B cell (primary cell): ENCODE measurements at regions not wholly inside any gene's neighbourhood (a gene's known extent, or its start where the extent isn't known, plus 50 kb on each side); places are given as distances from the start of the nearest gene placed in this dataset.

ENCODE experiments used
- ATAC-seq: fragments of 200-7000 bp; cut with Tn5 transposase; one replicate; pipeline ENCODE4 v1.10.0; 2021; ENCODE audit warnings: low read depth, mild to moderate bottlenecking, moderate number of reproducible peaks, moderate library complexity
- CTCF ChIA-PET: fragments of 350-600 bp; sonication (Branson Sonifier 250); formaldehyde crosslinking; loops from one replicate; lab custom pipeline; 2021; ENCODE audit warnings: antibody characterized with exemption, inconsistent platforms; lab: Charles Lee
- POLR2A ChIA-PET: fragments of 350-600 bp; sonication (Branson Sonifier 250); formaldehyde crosslinking; loops from one replicate; lab custom pipeline; 2021; ENCODE audit warnings: antibody characterized with exemption; lab: Charles Lee
- DNase-seq: peaks from one replicate; pipeline ENCODE4 v3.0.0; 2013
- H2AFZ ChIP-seq: 2 replicates; pipeline ENCODE4 v1.6.1; 2012; ENCODE audit warnings: mild to moderate bottlenecking, low read depth, low read length; ENCODE audit not compliant: insufficient read depth, poor library complexity, severe bottlenecking
- H3K27ac ChIP-seq, 2 donors: 1 replicate in 1 of 2; 2 replicates in 1 of 2; pipeline ENCODE4 v1.5.1; 2012 to 2013; ENCODE audit warnings: low read length in 2 of 2, mild to moderate bottlenecking in 2 of 2, moderate library complexity in 1 of 2
- H3K27me3 ChIP-seq, 4 experiments: fragments of 200-600 bp in 1 of 4; sonication (generic) in 1 of 4; replicated peaks in 1 of 4; 1 replicate in 2 of 4; 2 replicates in 2 of 4; pipeline versions ENCODE4 v1.6.1 to v1.7.0; 2013 to 2016; ENCODE audit warnings: low read length in 3 of 4, mild to moderate bottlenecking in 2 of 4, mixed read lengths in 1 of 4, moderate library complexity in 1 of 4; ENCODE audit not compliant: insufficient read depth in 4 of 4, control insufficient read depth in 3 of 4; ENCODE audit errors: control extremely low read depth in 1 of 4
- H3K36me3 ChIP-seq, 2 experiments: replicated peaks in 1 of 2; 1 replicate in 1 of 2; 2 replicates in 1 of 2; pipeline versions ENCODE4 v1.6.1 to v1.7.1; 2013; ENCODE audit warnings: low read length in 1 of 2; ENCODE audit not compliant: insufficient read depth in 2 of 2, control insufficient read depth in 1 of 2; ENCODE audit errors: control extremely low read depth in 1 of 2, extremely low read depth in 1 of 2
- H3K4me1 ChIP-seq, 2 donors: fragments of 200-600 bp in 1 of 2; sonication (generic) in 1 of 2; 1 replicate in 1 of 2; 2 replicates in 1 of 2; pipeline versions ENCODE4 v1.5.1 to v1.6.1; 2013 to 2017; ENCODE audit warnings: low read length in 2 of 2; ENCODE audit not compliant: control insufficient read depth in 2 of 2, insufficient read depth in 2 of 2
- H3K4me2 ChIP-seq: replicated peaks from 2 replicates; pipeline ENCODE3; 2012; ENCODE audit warnings: mild to moderate bottlenecking, low read depth, low read length; ENCODE audit not compliant: poor library complexity, severe bottlenecking
- H3K4me3 ChIP-seq, 5 experiments: fragments of 200-600 bp in 1 of 5; sonication (generic) in 1 of 5; 1 replicate in 3 of 5; 2 replicates in 2 of 5; pipeline versions ENCODE4 v1.5.1 to v1.7.0; 2011 to 2016; ENCODE audit warnings: low read length in 4 of 5, mild to moderate bottlenecking in 4 of 5, low read depth in 2 of 5, control low read depth in 1 of 5, moderate library complexity in 1 of 5; ENCODE audit not compliant: insufficient read depth in 1 of 5; ENCODE audit errors: control extremely low read depth in 1 of 5, extremely low read depth in 1 of 5
- H3K79me2 ChIP-seq: fragments of 200-600 bp; sonication (generic); one replicate; pipeline ENCODE4 v1.6.0; 2016; ENCODE audit warnings: low read length; ENCODE audit not compliant: control insufficient read depth, insufficient read depth
- H3K9ac ChIP-seq: fragments of 200-600 bp; sonication (generic); 2 replicates; pipeline ENCODE4 v1.6.1; 2017; ENCODE audit warnings: mild to moderate bottlenecking, low read length, moderate library complexity
- H3K9me3 ChIP-seq, 3 donors: one replicate each; pipeline versions ENCODE4 v1.6.1 to v1.7.1; 2013; ENCODE audit warnings: low read length in 2 of 3; ENCODE audit not compliant: control insufficient read depth in 2 of 3, insufficient read depth in 1 of 3; ENCODE audit errors: control extremely low read depth in 1 of 3
- H4K20me1 ChIP-seq: 2 replicates; pipeline ENCODE4 v1.6.0; 2012; ENCODE audit warnings: mild to moderate bottlenecking, low read length; ENCODE audit not compliant: insufficient read depth, control insufficient read depth, poor library complexity, severe bottlenecking
- H3K27ac Mint-ChIP-seq: one replicate; pipeline ENCODE4 v1.8.0; 2021; ENCODE audit warnings: mixed read lengths
- H3K27me3 Mint-ChIP-seq: one replicate; pipeline ENCODE4 v1.8.0; 2021; ENCODE audit warnings: mixed read lengths
- H3K4me1 Mint-ChIP-seq: one replicate; pipeline ENCODE4 v1.8.0; 2021; ENCODE audit warnings: mixed read lengths
- H3K4me3 Mint-ChIP-seq: one replicate; pipeline ENCODE4 v1.8.0; 2021; ENCODE audit warnings: mixed read lengths
- H3K9me3 Mint-ChIP-seq: one replicate; pipeline ENCODE4 v1.8.0; 2022; ENCODE audit warnings: mixed read lengths; ENCODE audit not compliant: insufficient read depth
- EZH2 ChIP-seq: IDR thresholded peaks from 2 replicates; pipeline ENCODE4 v1.6.1; 2012; ENCODE audit warnings: borderline replicate concordance, low read depth, mild to moderate bottlenecking, moderate library complexity, low read length; ENCODE audit not compliant: insufficient read depth, poor library complexity, severe bottlenecking
- WGBS: methylation state at CpG from one replicate; pipeline ENCODE4 v1.1.5; 2013; ENCODE audit warnings: missing lambda C conversion rate; ENCODE audit not compliant: insufficient coverage; 5-methylcytosine and 5-hydroxymethylcytosine counted together
- intact Hi-C: fragments of 100-400 bp; cut with micrococcal nuclease; formaldehyde crosslinking; loops from one replicate; pipeline ENCODE4 v1.10.0; 2022
- TF ChIP-seq, protein P1 (sequence below): fragments of 200-600 bp; IDR thresholded peaks from one replicate; pipeline ENCODE4 v1.8.0; 2022; ENCODE audit warnings: antibody characterized with exemption, mild to moderate bottlenecking

DNA sequence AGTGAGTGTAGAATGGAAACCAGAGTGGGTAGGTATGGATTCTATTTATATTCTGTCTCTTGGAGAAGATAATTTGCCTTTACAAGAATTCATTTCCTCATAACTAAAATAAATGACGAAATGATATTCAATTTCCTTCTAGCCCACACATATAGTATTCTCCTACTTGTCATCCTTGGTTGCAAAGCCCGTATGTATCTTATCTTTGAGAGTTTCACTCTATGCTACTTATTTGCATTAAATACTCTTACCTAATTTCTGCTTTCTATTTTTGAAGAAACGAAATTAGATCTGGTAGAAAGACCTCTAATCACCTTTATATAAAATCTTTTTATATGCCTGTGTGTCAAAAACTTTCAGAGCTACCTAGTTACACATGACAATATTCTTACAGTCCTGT, 457.7 kb downstream of the NKX6-1 start:
- Histone ChIP-seq H3K4me3 (no peak overlapping the region), H3K27ac (no peak overlapping the region), H3K27me3 (no peaks in the 10 kb centered on the region), H3K79me2 (no peaks in the 10 kb centered on the region), H3K36me3 (no peaks in the 10 kb centered on the region), H2AFZ (no peak overlapping the region), H3K4me1 (no peaks in the 10 kb centered on the region), H3K9ac (no peak overlapping the region), H4K20me1 (no peaks in the 10 kb centered on the region), H3K9me3 (no peaks in the 10 kb centered on the region), H3K4me2 (no peak overlapping the region)
- H3K9me3 Mint-ChIP-seq = no peaks in the 10 kb centered on the region
- TF ChIP-seq, protein P1, sequence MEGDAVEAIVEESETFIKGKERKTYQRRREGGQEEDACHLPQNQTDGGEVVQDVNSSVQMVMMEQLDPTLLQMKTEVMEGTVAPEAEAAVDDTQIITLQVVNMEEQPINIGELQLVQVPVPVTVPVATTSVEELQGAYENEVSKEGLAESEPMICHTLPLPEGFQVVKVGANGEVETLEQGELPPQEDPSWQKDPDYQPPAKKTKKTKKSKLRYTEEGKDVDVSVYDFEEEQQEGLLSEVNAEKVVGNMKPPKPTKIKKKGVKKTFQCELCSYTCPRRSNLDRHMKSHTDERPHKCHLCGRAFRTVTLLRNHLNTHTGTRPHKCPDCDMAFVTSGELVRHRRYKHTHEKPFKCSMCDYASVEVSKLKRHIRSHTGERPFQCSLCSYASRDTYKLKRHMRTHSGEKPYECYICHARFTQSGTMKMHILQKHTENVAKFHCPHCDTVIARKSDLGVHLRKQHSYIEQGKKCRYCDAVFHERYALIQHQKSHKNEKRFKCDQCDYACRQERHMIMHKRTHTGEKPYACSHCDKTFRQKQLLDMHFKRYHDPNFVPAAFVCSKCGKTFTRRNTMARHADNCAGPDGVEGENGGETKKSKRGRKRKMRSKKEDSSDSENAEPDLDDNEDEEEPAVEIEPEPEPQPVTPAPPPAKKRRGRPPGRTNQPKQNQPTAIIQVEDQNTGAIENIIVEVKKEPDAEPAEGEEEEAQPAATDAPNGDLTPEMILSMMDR = no peak
- TF ChIP-seq EZH2 = no peak
- ATAC-seq = no peak
- no peak overlapping the region for H3K27ac Mint-ChIP-seq
- WGBS = no CpG with 5 or more reads among the region's 3 CpGs
- POLR2A ChIA-PET = no interaction called here
- no peak for DNase-seq
- intact Hi-C loops = no loop called here
- no peaks in the 10 kb centered on the region for H3K4me1 Mint-ChIP-seq
- no peak overlapping the region for H3K4me3 Mint-ChIP-seq
- H3K27me3 Mint-ChIP-seq = no peaks in the 10 kb centered on the region
- CTCF ChIA-PET = no interaction called here

DNA sequence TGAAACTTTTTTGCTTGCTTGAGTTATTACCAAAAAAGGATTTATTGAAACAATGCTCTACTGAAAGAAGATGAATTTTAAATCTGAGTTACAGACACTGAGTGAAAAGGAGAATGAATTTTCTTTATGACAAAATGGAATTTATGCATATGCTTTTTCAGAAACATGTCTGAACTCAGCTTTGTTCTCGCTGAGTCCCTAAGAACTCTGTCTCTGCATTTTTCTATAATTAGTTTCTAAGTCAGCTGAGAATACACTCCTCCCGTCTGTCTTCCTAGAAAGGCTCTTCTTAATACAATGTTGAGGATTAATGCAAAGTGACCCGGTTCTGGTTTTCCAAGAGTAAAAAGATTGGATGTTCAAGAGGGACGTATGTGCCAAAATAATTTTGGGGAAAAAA, 463.5 kb downstream of the NKX6-1 start:
- ChIA-PET POLR2A (no interaction called here), CTCF (no interaction called here)
- no peak overlapping the region for H3K4me2 ChIP-seq
- Mint-ChIP-seq H3K27me3 (no peaks in the 10 kb centered on the region), H3K4me3 (no peak overlapping the region), H3K27ac (no peak overlapping the region), H3K4me1 (no peaks in the 10 kb centered on the region), H3K9me3 (no peaks in the 10 kb centered on the region)
- 93% methylated on average over 2 of the region's 4 CpGs for WGBS
- no peaks in the 10 kb centered on the region for H3K36me3 ChIP-seq
- H4K20me1 ChIP-seq = no peaks in the 10 kb centered on the region
- DNase-seq (no peak), ATAC-seq (no peak)
- no peaks in the 10 kb centered on the region for H3K4me1 ChIP-seq
- H3K27me3 ChIP-seq = no peaks in the 10 kb centered on the region
- H3K9me3 ChIP-seq = no peaks in the 10 kb centered on the region
- intact Hi-C loops = no loop called here
- no peaks in the 10 kb centered on the region for H3K79me2 ChIP-seq
- H3K9ac ChIP-seq = no peak overlapping the region
- TF ChIP-seq, protein P1 = no peak
- no peak for TF ChIP-seq EZH2
- H3K4me3 ChIP-seq = no peak overlapping the region
- no peak overlapping the region for H2AFZ ChIP-seq
- no peak overlapping the region for H3K27ac ChIP-seq
